B cell (primary cell): ENCODE measurements at regions not wholly inside any gene's neighbourhood (a gene's known extent, or its start where the extent isn't known, plus 50 kb on each side); places are given as distances from the start of the nearest gene placed in this dataset.

Experiments used
- ATAC-seq: fragments of 200-7000 bp; cut with Tn5 transposase; one replicate; pipeline ENCODE4 v1.10.0; 2021; ENCODE audit warnings: low read depth, mild to moderate bottlenecking, moderate number of reproducible peaks, moderate library complexity
- CTCF ChIA-PET: fragments of 350-600 bp; sonication (Branson Sonifier 250); formaldehyde crosslinking; loops from one replicate; lab custom pipeline; 2021; ENCODE audit warnings: antibody characterized with exemption, inconsistent platforms; lab: Charles Lee
- POLR2A ChIA-PET: fragments of 350-600 bp; sonication (Branson Sonifier 250); formaldehyde crosslinking; loops from one replicate; lab custom pipeline; 2021; ENCODE audit warnings: antibody characterized with exemption; lab: Charles Lee
- DNase-seq: peaks from one replicate; pipeline ENCODE4 v3.0.0; 2013
- H2AFZ ChIP-seq: 2 replicates; pipeline ENCODE4 v1.6.1; 2012; ENCODE audit warnings: mild to moderate bottlenecking, low read depth, low read length; ENCODE audit not compliant: insufficient read depth, poor library complexity, severe bottlenecking
- H3K27ac ChIP-seq, 2 donors: 1 replicate in 1 of 2; 2 replicates in 1 of 2; pipeline ENCODE4 v1.5.1; 2012 to 2013; ENCODE audit warnings: low read length in 2 of 2, mild to moderate bottlenecking in 2 of 2, moderate library complexity in 1 of 2
- H3K27me3 ChIP-seq, 4 experiments: fragments of 200-600 bp in 1 of 4; sonication (generic) in 1 of 4; replicated peaks in 1 of 4; 1 replicate in 2 of 4; 2 replicates in 2 of 4; pipeline versions ENCODE4 v1.6.1 to v1.7.0; 2013 to 2016; ENCODE audit warnings: low read length in 3 of 4, mild to moderate bottlenecking in 2 of 4, mixed read lengths in 1 of 4, moderate library complexity in 1 of 4; ENCODE audit not compliant: insufficient read depth in 4 of 4, control insufficient read depth in 3 of 4; ENCODE audit errors: control extremely low read depth in 1 of 4
- H3K36me3 ChIP-seq, 2 experiments: replicated peaks in 1 of 2; 1 replicate in 1 of 2; 2 replicates in 1 of 2; pipeline versions ENCODE4 v1.6.1 to v1.7.1; 2013; ENCODE audit warnings: low read length in 1 of 2; ENCODE audit not compliant: insufficient read depth in 2 of 2, control insufficient read depth in 1 of 2; ENCODE audit errors: control extremely low read depth in 1 of 2, extremely low read depth in 1 of 2
- H3K4me1 ChIP-seq, 2 donors: fragments of 200-600 bp in 1 of 2; sonication (generic) in 1 of 2; 1 replicate in 1 of 2; 2 replicates in 1 of 2; pipeline versions ENCODE4 v1.5.1 to v1.6.1; 2013 to 2017; ENCODE audit warnings: low read length in 2 of 2; ENCODE audit not compliant: control insufficient read depth in 2 of 2, insufficient read depth in 2 of 2
- H3K4me2 ChIP-seq: replicated peaks from 2 replicates; pipeline ENCODE3; 2012; ENCODE audit warnings: mild to moderate bottlenecking, low read depth, low read length; ENCODE audit not compliant: poor library complexity, severe bottlenecking
- H3K4me3 ChIP-seq, 5 experiments: fragments of 200-600 bp in 1 of 5; sonication (generic) in 1 of 5; 1 replicate in 3 of 5; 2 replicates in 2 of 5; pipeline versions ENCODE4 v1.5.1 to v1.7.0; 2011 to 2016; ENCODE audit warnings: low read length in 4 of 5, mild to moderate bottlenecking in 4 of 5, low read depth in 2 of 5, control low read depth in 1 of 5, moderate library complexity in 1 of 5; ENCODE audit not compliant: insufficient read depth in 1 of 5; ENCODE audit errors: control extremely low read depth in 1 of 5, extremely low read depth in 1 of 5
- H3K79me2 ChIP-seq: fragments of 200-600 bp; sonication (generic); one replicate; pipeline ENCODE4 v1.6.0; 2016; ENCODE audit warnings: low read length; ENCODE audit not compliant: control insufficient read depth, insufficient read depth
- H3K9ac ChIP-seq: fragments of 200-600 bp; sonication (generic); 2 replicates; pipeline ENCODE4 v1.6.1; 2017; ENCODE audit warnings: mild to moderate bottlenecking, low read length, moderate library complexity
- H3K9me3 ChIP-seq, 3 donors: one replicate each; pipeline versions ENCODE4 v1.6.1 to v1.7.1; 2013; ENCODE audit warnings: low read length in 2 of 3; ENCODE audit not compliant: control insufficient read depth in 2 of 3, insufficient read depth in 1 of 3; ENCODE audit errors: control extremely low read depth in 1 of 3
- H4K20me1 ChIP-seq: 2 replicates; pipeline ENCODE4 v1.6.0; 2012; ENCODE audit warnings: mild to moderate bottlenecking, low read length; ENCODE audit not compliant: insufficient read depth, control insufficient read depth, poor library complexity, severe bottlenecking
- H3K27ac Mint-ChIP-seq: one replicate; pipeline ENCODE4 v1.8.0; 2021; ENCODE audit warnings: mixed read lengths
- H3K27me3 Mint-ChIP-seq: one replicate; pipeline ENCODE4 v1.8.0; 2021; ENCODE audit warnings: mixed read lengths
- H3K4me1 Mint-ChIP-seq: one replicate; pipeline ENCODE4 v1.8.0; 2021; ENCODE audit warnings: mixed read lengths
- H3K4me3 Mint-ChIP-seq: one replicate; pipeline ENCODE4 v1.8.0; 2021; ENCODE audit warnings: mixed read lengths
- H3K9me3 Mint-ChIP-seq: one replicate; pipeline ENCODE4 v1.8.0; 2022; ENCODE audit warnings: mixed read lengths; ENCODE audit not compliant: insufficient read depth
- EZH2 ChIP-seq: IDR thresholded peaks from 2 replicates; pipeline ENCODE4 v1.6.1; 2012; ENCODE audit warnings: borderline replicate concordance, low read depth, mild to moderate bottlenecking, moderate library complexity, low read length; ENCODE audit not compliant: insufficient read depth, poor library complexity, severe bottlenecking
- WGBS: methylation state at CpG from one replicate; pipeline ENCODE4 v1.1.5; 2013; ENCODE audit warnings: missing lambda C conversion rate; ENCODE audit not compliant: insufficient coverage; 5-methylcytosine and 5-hydroxymethylcytosine counted together
- intact Hi-C: fragments of 100-400 bp; cut with micrococcal nuclease; formaldehyde crosslinking; loops from one replicate; pipeline ENCODE4 v1.10.0; 2022
- TF ChIP-seq, protein P1 (sequence below): fragments of 200-600 bp; IDR thresholded peaks from one replicate; pipeline ENCODE4 v1.8.0; 2022; ENCODE audit warnings: antibody characterized with exemption, mild to moderate bottlenecking

- POLR2A ChIA-PET = no interaction called here
Observed at GRCh38 chr20:40080041-40080652, 608.9 kb downstream of the MAFB start.

DNA sequence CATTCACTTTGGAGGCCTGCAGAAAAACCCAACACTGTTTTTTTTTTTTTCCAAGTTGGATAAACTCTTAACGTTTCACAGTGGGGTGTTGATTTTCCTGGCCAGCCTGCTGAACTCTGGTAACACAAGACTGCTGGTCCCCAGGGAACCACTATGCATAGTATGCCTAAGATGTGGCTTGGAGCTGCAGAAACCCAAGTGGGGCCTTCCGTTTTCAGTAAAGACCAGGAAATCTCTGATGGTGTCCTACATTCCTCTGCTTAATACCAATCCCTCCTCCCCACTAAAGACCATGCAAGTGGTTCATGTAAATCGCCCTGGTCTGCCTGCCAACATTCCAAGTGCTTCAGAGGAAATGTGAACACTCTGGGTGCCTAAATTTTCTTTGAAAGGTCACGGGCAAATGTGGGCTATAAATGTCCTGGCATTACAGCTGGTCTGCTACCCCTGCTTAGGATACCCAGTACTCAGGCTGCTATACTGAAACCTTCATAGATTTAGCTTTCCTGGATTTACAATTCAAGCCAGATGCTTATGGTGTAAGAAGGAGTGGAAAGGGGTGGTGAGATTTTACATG lies 615.4 kb downstream of the MAFB start:
- H2AFZ ChIP-seq = no peak overlapping the region
- TF ChIP-seq, protein P1, sequence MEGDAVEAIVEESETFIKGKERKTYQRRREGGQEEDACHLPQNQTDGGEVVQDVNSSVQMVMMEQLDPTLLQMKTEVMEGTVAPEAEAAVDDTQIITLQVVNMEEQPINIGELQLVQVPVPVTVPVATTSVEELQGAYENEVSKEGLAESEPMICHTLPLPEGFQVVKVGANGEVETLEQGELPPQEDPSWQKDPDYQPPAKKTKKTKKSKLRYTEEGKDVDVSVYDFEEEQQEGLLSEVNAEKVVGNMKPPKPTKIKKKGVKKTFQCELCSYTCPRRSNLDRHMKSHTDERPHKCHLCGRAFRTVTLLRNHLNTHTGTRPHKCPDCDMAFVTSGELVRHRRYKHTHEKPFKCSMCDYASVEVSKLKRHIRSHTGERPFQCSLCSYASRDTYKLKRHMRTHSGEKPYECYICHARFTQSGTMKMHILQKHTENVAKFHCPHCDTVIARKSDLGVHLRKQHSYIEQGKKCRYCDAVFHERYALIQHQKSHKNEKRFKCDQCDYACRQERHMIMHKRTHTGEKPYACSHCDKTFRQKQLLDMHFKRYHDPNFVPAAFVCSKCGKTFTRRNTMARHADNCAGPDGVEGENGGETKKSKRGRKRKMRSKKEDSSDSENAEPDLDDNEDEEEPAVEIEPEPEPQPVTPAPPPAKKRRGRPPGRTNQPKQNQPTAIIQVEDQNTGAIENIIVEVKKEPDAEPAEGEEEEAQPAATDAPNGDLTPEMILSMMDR = no peak
- TF ChIP-seq EZH2 = no peak
- no peak overlapping the region for H3K27ac ChIP-seq
- no peaks in the 10 kb centered on the region for H3K4me1 ChIP-seq
- H3K4me3 ChIP-seq = no peak overlapping the region
- no peaks in the 10 kb centered on the region for H3K27me3 ChIP-seq
- intact Hi-C loops = no loop called here
- DNase-seq (no peak), ATAC-seq (no peak)
- POLR2A ChIA-PET = no interaction called here
- H3K4me1 Mint-ChIP-seq = no peaks in the 10 kb centered on the region
- CTCF ChIA-PET = no interaction called here
- H3K9ac ChIP-seq = no peak overlapping the region
- no peaks in the 10 kb centered on the region for H3K9me3 Mint-ChIP-seq
- no peaks in the 10 kb centered on the region for H3K36me3 ChIP-seq
- H3K4me2 ChIP-seq = no peak overlapping the region
- no peaks in the 10 kb centered on the region for H3K27me3 Mint-ChIP-seq
- H3K4me3 Mint-ChIP-seq = no peak overlapping the region
- 81% methylated on average over 3 of the region's 4 CpGs for WGBS
- peaks cover 0 to 3% (median 0%) of the 10 kb centered on the region in 3 donors for H3K9me3 ChIP-seq
- no peak overlapping the region for H3K27ac Mint-ChIP-seq
- H4K20me1 ChIP-seq = no peaks in the 10 kb centered on the region
- H3K79me2 ChIP-seq = no peaks in the 10 kb centered on the region

More at GRCh38 chr20:40080041-40080652, 608.9 kb downstream of the MAFB start:
- Histone ChIP-seq H4K20me1 (no peaks in the 10 kb centered on the region), H3K27ac (no peak overlapping the region), H3K36me3 (no peaks in the 10 kb centered on the region), H3K4me1 (no peaks in the 10 kb centered on the region), H3K4me3 (no peak overlapping the region), H3K9me3 (peaks cover 0 to 2% (median 0%) of the 10 kb centered on the region in 3 donors), H2AFZ (no peak overlapping the region), H3K9ac (no peak overlapping the region), H3K27me3 (no peaks in the 10 kb centered on the region), H3K79me2 (no peaks in the 10 kb centered on the region), H3K4me2 (no peak overlapping the region)
- Mint-ChIP-seq H3K27ac (no peak overlapping the region), H3K4me3 (no peak overlapping the region), H3K4me1 (no peaks in the 10 kb centered on the region), H3K9me3 (no peaks in the 10 kb centered on the region), H3K27me3 (peaks cover 5% of the 10 kb centered on the region)
- TF ChIP-seq, protein P1 = no peak
- no peak for TF ChIP-seq EZH2
- WGBS = 92% methylated on average over 4 of the region's 4 CpGs
- ATAC-seq = no peak
- intact Hi-C loops = no loop called here
- CTCF ChIA-PET = no interaction called here
- DNase-seq = no peak
